ENCODE measurements at regions not wholly inside any gene's neighbourhood (a gene's known extent, or its start where the extent isn't known, plus 50 kb on each side); places are given as distances from the start of the nearest gene placed in this dataset.
"Not testable (repeated sequence)": the region's sequence is repeated elsewhere in the genome, so short reads cannot be mapped to it uniquely, and the experiment has no call there.

DNA sequence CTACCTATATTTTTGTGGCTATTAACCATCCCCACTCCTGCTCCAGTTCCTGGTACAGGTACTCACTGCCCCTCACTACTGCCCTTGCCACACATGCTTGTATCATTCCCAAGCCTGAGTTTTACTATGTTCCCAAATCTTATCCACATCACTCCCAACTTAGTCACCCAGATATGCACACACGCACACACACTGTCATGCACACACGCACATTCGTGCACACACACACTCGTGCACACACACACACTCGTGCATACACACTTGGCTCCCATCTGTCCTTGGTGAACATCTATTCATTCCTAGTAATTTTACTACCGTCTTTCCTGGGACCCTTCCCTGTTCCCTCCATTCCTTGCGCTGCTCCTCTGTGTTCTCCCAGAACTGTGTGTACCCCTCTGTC is 287.2 kb upstream of the RNF32 start:
- Histone ChIP-seq H3K4me2 (ENCODE audit: insufficient read depth, low read length) (no peak overlapping the region), H3K27ac (ENCODE audit: insufficient read depth, low read depth, low read length) (no peak overlapping the region), H4K20me1 (replicated peaks; ENCODE audit: control insufficient read depth, extremely low read depth, insufficient read depth, low read length) (no peaks in the 10 kb centered on the region), H3K4me1 (ENCODE audit: control insufficient read depth, extremely low read depth, insufficient read depth, low read length) (no peaks in the 10 kb centered on the region), H3K27me3 (ENCODE audit: control insufficient read depth in 2 of 2, insufficient read depth in 2 of 2, low read length in 2 of 2) (no peaks in the 10 kb centered on the region), H3K9me3 (replicated peaks; ENCODE audit: control insufficient read depth, insufficient read depth, low read length) (peaks cover 2% of the 10 kb centered on the region), H3K9ac (replicated peaks; ENCODE audit: extremely low read depth, insufficient read depth, low read length) (no peak overlapping the region), H3K4me3 (replicated peaks in 1 of 3; ENCODE audit: insufficient read depth in 1 of 3, low read depth in 1 of 3, low read length in 3 of 3) (no peak overlapping the region), H3K9me1 (replicated peaks; ENCODE audit: control insufficient read depth, extremely low read depth, insufficient read depth, low read length) (no peaks in the 10 kb centered on the region), H3K36me3 (ENCODE audit: control insufficient read depth in 2 of 2, extremely low read depth in 1 of 2, insufficient read depth in 2 of 2, low read length in 2 of 2) (no peaks in the 10 kb centered on the region), H2AFZ (ENCODE audit: low read depth, low read length) (no peak overlapping the region), H3K79me2 (ENCODE audit: control insufficient read depth, insufficient read depth, low read length) (no peaks in the 10 kb centered on the region)
- TF ChIP-seq, protein P1, sequence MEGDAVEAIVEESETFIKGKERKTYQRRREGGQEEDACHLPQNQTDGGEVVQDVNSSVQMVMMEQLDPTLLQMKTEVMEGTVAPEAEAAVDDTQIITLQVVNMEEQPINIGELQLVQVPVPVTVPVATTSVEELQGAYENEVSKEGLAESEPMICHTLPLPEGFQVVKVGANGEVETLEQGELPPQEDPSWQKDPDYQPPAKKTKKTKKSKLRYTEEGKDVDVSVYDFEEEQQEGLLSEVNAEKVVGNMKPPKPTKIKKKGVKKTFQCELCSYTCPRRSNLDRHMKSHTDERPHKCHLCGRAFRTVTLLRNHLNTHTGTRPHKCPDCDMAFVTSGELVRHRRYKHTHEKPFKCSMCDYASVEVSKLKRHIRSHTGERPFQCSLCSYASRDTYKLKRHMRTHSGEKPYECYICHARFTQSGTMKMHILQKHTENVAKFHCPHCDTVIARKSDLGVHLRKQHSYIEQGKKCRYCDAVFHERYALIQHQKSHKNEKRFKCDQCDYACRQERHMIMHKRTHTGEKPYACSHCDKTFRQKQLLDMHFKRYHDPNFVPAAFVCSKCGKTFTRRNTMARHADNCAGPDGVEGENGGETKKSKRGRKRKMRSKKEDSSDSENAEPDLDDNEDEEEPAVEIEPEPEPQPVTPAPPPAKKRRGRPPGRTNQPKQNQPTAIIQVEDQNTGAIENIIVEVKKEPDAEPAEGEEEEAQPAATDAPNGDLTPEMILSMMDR (IDR thresholded peaks at IDR 0.05; ENCODE audit: extremely low read depth in 1 of 2, insufficient read depth in 1 of 2, low read depth in 1 of 2, low read length in 2 of 2) = no peak
- TF ChIP-seq JUN (IDR thresholded peaks at IDR 0.05; ENCODE audit: borderline replicate concordance, insufficient read depth, insufficient read length, low read depth) = no peak
- no peak for TF ChIP-seq POLR2AphosphoS5 (IDR thresholded peaks at IDR 0.05; ENCODE audit: insufficient read depth, low read depth, low read length)
- no peak for TF ChIP-seq FOS (IDR thresholded peaks at IDR 0.05; ENCODE audit: borderline replicate concordance, insufficient read depth, low read length)
- no peak for TF ChIP-seq GATA2 (IDR thresholded peaks at IDR 0.05; ENCODE audit: insufficient read depth, insufficient read length, low read depth, low read length)
- TF ChIP-seq, protein P2, sequence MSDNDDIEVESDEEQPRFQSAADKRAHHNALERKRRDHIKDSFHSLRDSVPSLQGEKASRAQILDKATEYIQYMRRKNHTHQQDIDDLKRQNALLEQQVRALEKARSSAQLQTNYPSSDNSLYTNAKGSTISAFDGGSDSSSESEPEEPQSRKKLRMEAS (IDR thresholded peaks at IDR 0.05; ENCODE audit: insufficient read depth, insufficient read length) = no peak
- no peak for TF ChIP-seq MYC (IDR thresholded peaks at IDR 0.05; ENCODE audit: low read depth, low read length)
- TF ChIP-seq POLR2A (IDR thresholded peaks at IDR 0.05; ENCODE audit: low read depth, low read length) = no peak
- no peak for TF ChIP-seq EZH2 (IDR thresholded peaks at IDR 0.05; ENCODE audit: borderline replicate concordance, low read depth, low read length, severe bottlenecking)
- dilution Hi-C loops (cut with MboI; ENCODE audit: extremely low pct_ligation_motif_present, low sequenced_read_pairs) (no loop called here), intact Hi-C loops (cut with micrococcal nuclease) (no loop called here)
- no TSS peak for BruUV-seq (replicated peaks)
- ChIA-PET CTCF (no interaction called here), POLR2A (no interaction called here)
- DNase-seq (ENCODE audit: low read depth, low spot score) (no peak), FAIRE-seq (no peak)

DNA sequence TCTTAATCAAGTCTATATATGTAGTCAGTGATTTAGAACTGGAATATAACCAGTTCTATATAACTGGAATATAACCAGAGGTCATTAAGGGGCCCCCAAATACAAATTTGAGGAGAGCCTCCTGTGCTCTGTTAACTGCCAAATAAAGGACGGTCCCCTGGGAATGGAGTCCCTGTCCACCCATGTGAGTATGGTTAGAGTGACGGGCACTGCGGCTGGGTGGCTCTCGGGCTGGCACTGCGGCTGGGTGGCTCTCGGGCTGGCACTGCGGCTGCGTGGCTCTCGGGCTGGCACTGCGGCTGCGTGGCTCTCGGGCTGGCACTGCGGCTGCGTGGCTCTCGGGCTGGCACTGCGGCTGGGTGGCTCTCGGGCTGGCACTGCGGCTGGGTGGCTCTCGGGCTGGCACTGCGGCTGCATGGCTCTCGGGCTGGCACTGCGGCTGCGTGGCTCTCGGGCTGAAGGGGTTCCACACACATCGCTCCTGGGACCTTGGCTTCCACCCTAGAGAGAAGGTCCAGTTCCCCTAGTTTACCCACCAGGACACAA is 292.8 kb upstream of the RNF32 start:
- H3K9me1 ChIP-seq (replicated peaks; ENCODE audit: control insufficient read depth, extremely low read depth, insufficient read depth, low read length); H3K36me3 ChIP-seq (ENCODE audit: control insufficient read depth in 2 of 2, extremely low read depth in 1 of 2, insufficient read depth in 2 of 2, low read length in 2 of 2); H3K27me3 ChIP-seq (ENCODE audit: control insufficient read depth in 2 of 2, insufficient read depth in 2 of 2, low read length in 2 of 2); H4K20me1 ChIP-seq (replicated peaks; ENCODE audit: control insufficient read depth, extremely low read depth, insufficient read depth, low read length); CTCF ChIA-PET; H3K9me3 ChIP-seq (replicated peaks; ENCODE audit: control insufficient read depth, insufficient read depth, low read length); H3K4me3 ChIP-seq (replicated peaks in 1 of 3; ENCODE audit: insufficient read depth in 1 of 3, low read depth in 1 of 3, low read length in 3 of 3); intact Hi-C loops (cut with micrococcal nuclease); H3K4me1 ChIP-seq (ENCODE audit: control insufficient read depth, extremely low read depth, insufficient read depth, low read length); H3K4me2 ChIP-seq (ENCODE audit: insufficient read depth, low read length); dilution Hi-C loops (cut with MboI; ENCODE audit: extremely low pct_ligation_motif_present, low sequenced_read_pairs); BruUV-seq (replicated peaks); H3K27ac ChIP-seq (ENCODE audit: insufficient read depth, low read depth, low read length); DNase-seq (ENCODE audit: low read depth, low spot score); H3K9ac ChIP-seq (replicated peaks; ENCODE audit: extremely low read depth, insufficient read depth, low read length); H3K79me2 ChIP-seq (ENCODE audit: control insufficient read depth, insufficient read depth, low read length); FAIRE-seq; H2AFZ ChIP-seq (ENCODE audit: low read depth, low read length); POLR2A ChIA-PET: not testable (repeated sequence)
